ENCODE measurements at regions not wholly inside any gene's neighbourhood (a gene's known extent, or its start where the extent isn't known, plus 50 kb on each side); places are given as distances from the start of the nearest gene placed in this dataset.

DNA sequence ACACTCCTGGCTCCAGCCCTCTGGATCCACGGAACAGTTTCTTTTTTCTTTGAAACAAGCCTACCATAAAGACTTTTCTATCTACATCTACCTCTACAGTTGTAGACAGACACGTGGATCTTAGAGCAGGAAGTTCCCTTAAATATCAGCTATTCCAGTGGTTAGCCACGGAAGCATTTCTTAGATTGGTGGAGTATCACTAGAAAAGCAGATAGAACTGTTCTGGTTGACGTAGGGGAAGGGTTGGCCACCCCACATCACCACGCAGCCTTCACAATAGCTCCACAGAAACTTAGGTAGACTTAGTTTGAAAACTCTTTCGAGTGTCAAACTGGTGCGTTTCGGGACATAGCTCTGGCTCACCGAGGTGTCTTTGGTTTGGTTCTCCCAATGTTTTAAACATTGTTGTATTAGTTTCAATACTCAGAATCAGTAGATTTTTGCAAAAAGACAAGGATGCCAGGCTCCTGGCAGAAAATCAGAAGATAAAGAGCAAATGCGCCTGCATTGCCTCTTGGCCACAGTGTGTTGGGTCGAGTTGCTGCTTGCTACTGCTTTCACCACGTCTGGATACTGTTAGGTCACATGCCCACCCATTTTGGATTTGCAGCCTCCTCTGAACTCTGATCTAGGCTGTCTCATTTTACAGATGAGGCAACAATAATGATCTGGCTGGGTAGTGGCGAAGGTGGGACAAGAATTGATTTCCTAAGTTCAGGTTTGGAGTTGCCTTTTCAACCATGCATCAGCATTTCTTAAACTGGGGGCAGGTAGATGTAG lies 71.5 kb upstream of the DTNBP1 start:
- intact Hi-C loops (cut with DNase I): no loop called here
- DNase-seq (no peak), ATAC-seq (no peak)
- WGBS (ENCODE audit: insufficient coverage, low coverage, low lambda C conversion rate, missing lambda C conversion rate): 58% methylated on average over 13 of the region's 13 CpGs
- Histone ChIP-seq H3K4me1 (no peaks in the 10 kb centered on the region), H3K27me3 (no peaks in the 10 kb centered on the region), H3K36me3 (no peaks in the 10 kb centered on the region), H3K9me3 (peaks cover 0 to 4% (median 0%) of the 10 kb centered on the region in 4 donors), H3K27ac (no peak overlapping the region), H3K4me3 (no peak overlapping the region)
- no peak for TF ChIP-seq POLR2A (IDR thresholded peaks at IDR 0.05)

DNA sequence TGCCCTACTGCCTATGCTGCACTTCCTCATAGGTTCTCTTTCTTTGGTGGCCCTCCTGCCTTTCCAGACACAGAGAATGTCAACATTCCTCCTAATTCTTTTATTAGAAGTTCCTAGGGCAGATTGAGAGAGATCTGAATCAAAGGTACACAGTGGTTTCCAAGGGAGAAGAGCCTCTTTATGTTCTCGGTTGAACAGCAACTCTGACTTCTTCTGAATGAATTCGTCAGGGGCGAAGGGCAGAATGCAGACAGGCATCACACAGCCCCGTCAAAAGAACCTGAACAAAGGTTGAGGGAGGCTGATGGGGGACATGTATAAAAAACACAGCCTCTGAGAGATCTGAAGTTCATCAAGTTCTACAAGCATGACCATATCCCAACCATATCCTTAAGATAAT lies 68.1 kb upstream of the DTNBP1 start:
- Histone ChIP-seq H3K27me3 (no peaks in the 10 kb centered on the region), H3K4me3 (no peak overlapping the region), H3K36me3 (no peaks in the 10 kb centered on the region), H3K4me1 (no peaks in the 10 kb centered on the region), H3K9me3 (no peaks in the 10 kb centered on the region), H3K27ac (no peak overlapping the region)
- intact Hi-C loops (cut with DNase I): no loop called here
- TF ChIP-seq CTCF (IDR thresholded peaks at IDR 0.05) (no peak), POLR2A (IDR thresholded peaks at IDR 0.05) (no peak)
- WGBS (ENCODE audit: insufficient coverage, low coverage, low lambda C conversion rate, missing lambda C conversion rate): 68% methylated on average over 4 of the region's 4 CpGs
- DNase-seq (no peak), ATAC-seq (no peak)

GRCh38 chr6:15730442-15730841 lies 67.6 kb upstream of the DTNBP1 start:
- ATAC-seq: no peak
- WGBS (ENCODE audit: insufficient coverage, low coverage, low lambda C conversion rate, missing lambda C conversion rate): 62% methylated on average over 2 of the region's 6 CpGs
- Histone ChIP-seq H3K27me3 (no peaks in the 10 kb centered on the region), H3K9me3 (no peaks in the 10 kb centered on the region), H3K4me3 (no peak overlapping the region), H3K4me1 (no peaks in the 10 kb centered on the region), H3K27ac (no peak overlapping the region), H3K36me3 (no peaks in the 10 kb centered on the region)
- TF ChIP-seq CTCF (IDR thresholded peaks at IDR 0.05) (no peak), POLR2A (IDR thresholded peaks at IDR 0.05) (no peak)
- no peak for DNase-seq
- intact Hi-C loops (cut with DNase I): no loop called here

GRCh38 chr6:15722731-15723130 lies 59.9 kb upstream of the DTNBP1 start:
- no peaks in the 10 kb centered on the region for H3K27me3 ChIP-seq
- ATAC-seq: no peak
- no peaks in the 10 kb centered on the region for H3K9me3 ChIP-seq
- no peak overlapping the region for H3K27ac ChIP-seq
- intact Hi-C loops (cut with DNase I): no loop called here
- no peak for TF ChIP-seq POLR2A (IDR thresholded peaks at IDR 0.05)
- TF ChIP-seq CTCF (IDR thresholded peaks at IDR 0.05): no peak
- H3K36me3 ChIP-seq: no peaks in the 10 kb centered on the region
- 100% methylated on average over 2 of the region's 2 CpGs for WGBS (ENCODE audit: insufficient coverage, low coverage, low lambda C conversion rate, missing lambda C conversion rate)
- no peak for DNase-seq
- no peak overlapping the region for H3K4me3 ChIP-seq
- H3K4me1 ChIP-seq: no peaks in the 10 kb centered on the region

DNA sequence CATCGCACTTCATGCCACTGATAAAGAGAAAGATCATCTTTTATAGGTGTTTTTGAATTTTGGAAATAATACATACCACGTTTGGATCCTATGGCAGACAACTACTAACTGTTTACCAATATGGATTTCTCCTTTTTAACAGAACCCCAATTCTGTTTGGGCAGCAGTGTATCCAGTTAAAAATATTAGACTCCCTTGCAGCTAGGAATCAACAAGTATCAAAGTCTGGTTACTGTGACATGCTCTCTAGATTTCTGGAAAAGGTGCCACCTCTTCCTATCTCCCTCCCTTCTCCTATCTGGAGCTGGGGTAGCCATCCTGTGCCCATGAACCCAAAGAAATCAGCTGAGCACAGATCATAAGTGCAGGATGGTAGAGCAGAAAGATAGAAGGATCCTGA lies 54.1 kb upstream of the DTNBP1 start:
- DNase-seq (no peak), ATAC-seq (no peak)
- intact Hi-C loops (cut with DNase I): no loop called here
- Histone ChIP-seq H3K36me3 (no peaks in the 10 kb centered on the region), H3K4me3 (no peak overlapping the region), H3K9me3 (no peaks in the 10 kb centered on the region), H3K27me3 (no peaks in the 10 kb centered on the region), H3K27ac (no peak overlapping the region), H3K4me1 (no peaks in the 10 kb centered on the region)
- TF ChIP-seq CTCF (IDR thresholded peaks at IDR 0.05) (no peak), POLR2A (IDR thresholded peaks at IDR 0.05) (no peak)
- WGBS (ENCODE audit: insufficient coverage, low coverage, low lambda C conversion rate, missing lambda C conversion rate): 53% methylated on average over 2 of the region's 2 CpGs

Data from right lobe of liver (tissue), 6 donors.